Vagina (tissue), 2 donors: ENCODE measurements at regions not wholly inside any gene's neighbourhood (a gene's known extent, or its start where the extent isn't known, plus 50 kb on each side); places are given as distances from the start of the nearest gene placed in this dataset.
A peak's percentile ranks its signal among the peaks of the same experiment; 100 is the strongest.
"Not testable (repeated sequence)": the region's sequence is repeated elsewhere in the genome, so short reads cannot be mapped to it uniquely, and the experiment has no call there.

Source experiments
- DNase-seq, 2 donors: peaks; one replicate each; pipeline ENCODE4 v3.0.0-alpha.2; 2017; ENCODE audit errors: extremely low spot score in 2 of 2
- H3K27ac ChIP-seq: fragments of 200-600 bp; sonication (generic); one replicate; pipeline ENCODE4 v1.5.1; 2019
- H3K27me3 ChIP-seq: fragments of 200-600 bp; sonication (generic); one replicate; pipeline ENCODE4 v1.5.1; 2019
- H3K36me3 ChIP-seq, 2 donors: fragments of 200-600 bp; sonication (generic); one replicate each; pipeline ENCODE4 v1.5.1; 2017 to 2019
- H3K4me1 ChIP-seq: fragments of 200-600 bp; sonication (generic); one replicate; pipeline ENCODE4 v1.5.1; 2019
- H3K4me3 ChIP-seq, 2 donors: fragments of 200-600 bp; sonication (generic); 1 replicate in 1 of 2; 2 replicates in 1 of 2; pipeline ENCODE4 v1.5.1; 2016 to 2019
- H3K9me3 ChIP-seq: fragments of 200-600 bp; sonication (generic); one replicate; pipeline ENCODE4 v1.5.1; 2019
- POLR2A ChIP-seq, 2 donors: fragments of 450-650 bp; IDR thresholded peaks; one replicate each; pipeline ENCODE4 v1.6.1; 2017; ENCODE audit warnings: antibody characterized with exemption in 2 of 2, mild to moderate bottlenecking in 2 of 2, moderate library complexity in 2 of 2
- POLR2AphosphoS5 ChIP-seq, 2 donors: sonication (generic); formaldehyde crosslinking; IDR thresholded peaks; one replicate each; pipeline ENCODE4 v1.9.0; 2017; ENCODE audit warnings: antibody characterized with exemption in 2 of 2, mild to moderate bottlenecking in 2 of 2, low read depth in 1 of 2; ENCODE audit not compliant: insufficient read depth in 1 of 2
- intact Hi-C: fragments of 100-400 bp; cut with DNase I; formaldehyde crosslinking; loops from one replicate; pipeline ENCODE4 v1.15.1; 2023
- TF ChIP-seq, protein P1 (sequence below), 3 experiments: fragments of 450-650 bp in 2 of 3; fragments of 200-600 bp in 1 of 3; sonication (generic) in 1 of 3; IDR thresholded peaks; one replicate each; pipeline ENCODE4 v1.5.1; 2017 to 2019; ENCODE audit warnings: antibody characterized with exemption in 3 of 3, mild to moderate bottlenecking in 2 of 3, moderate library complexity in 2 of 3

DNA sequence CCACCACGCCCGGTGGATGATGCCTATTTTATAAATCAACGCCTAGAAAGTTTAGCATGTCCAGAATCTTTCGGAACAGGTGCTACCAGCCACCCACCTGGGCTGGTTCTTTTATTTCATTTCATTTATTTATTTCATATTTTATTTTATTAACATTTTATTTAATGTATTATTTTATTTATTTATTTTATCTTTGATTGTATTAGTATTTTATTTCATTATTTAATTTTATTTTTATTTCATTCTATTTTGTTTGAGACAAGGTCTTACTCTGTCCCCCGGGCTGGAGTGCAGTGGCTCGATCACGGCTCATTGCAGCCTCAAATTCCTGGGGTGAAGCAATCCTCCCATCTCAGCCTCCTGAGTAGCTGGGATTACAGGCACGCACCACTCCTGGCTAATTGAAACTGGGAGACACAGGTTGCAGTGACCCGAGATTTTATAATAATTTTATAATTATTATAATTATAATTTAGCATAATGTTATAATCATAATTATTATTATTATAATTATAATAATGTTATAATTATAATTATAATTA, 187.2 kb downstream of the SHOX start:
- H3K27ac ChIP-seq = no peak overlapping the region
- peak in 1 of 2 donors; percentile 3 for DNase-seq
- H3K27me3 ChIP-seq = no peaks in the 10 kb centered on the region
- intact Hi-C loops = no loop called here
- no peak overlapping the region for H3K4me3 ChIP-seq
- no peaks in the 10 kb centered on the region for H3K36me3 ChIP-seq
- H3K4me1 ChIP-seq = no peaks in the 10 kb centered on the region
- no peaks in the 10 kb centered on the region for H3K9me3 ChIP-seq
- TF ChIP-seq POLR2A (IDR thresholded peaks at IDR 0.05) (no peak), POLR2AphosphoS5 (IDR thresholded peaks at IDR 0.05; ENCODE audit: insufficient read depth in 1 of 2, low read depth in 1 of 2) (no peak)
- TF ChIP-seq, protein P1, sequence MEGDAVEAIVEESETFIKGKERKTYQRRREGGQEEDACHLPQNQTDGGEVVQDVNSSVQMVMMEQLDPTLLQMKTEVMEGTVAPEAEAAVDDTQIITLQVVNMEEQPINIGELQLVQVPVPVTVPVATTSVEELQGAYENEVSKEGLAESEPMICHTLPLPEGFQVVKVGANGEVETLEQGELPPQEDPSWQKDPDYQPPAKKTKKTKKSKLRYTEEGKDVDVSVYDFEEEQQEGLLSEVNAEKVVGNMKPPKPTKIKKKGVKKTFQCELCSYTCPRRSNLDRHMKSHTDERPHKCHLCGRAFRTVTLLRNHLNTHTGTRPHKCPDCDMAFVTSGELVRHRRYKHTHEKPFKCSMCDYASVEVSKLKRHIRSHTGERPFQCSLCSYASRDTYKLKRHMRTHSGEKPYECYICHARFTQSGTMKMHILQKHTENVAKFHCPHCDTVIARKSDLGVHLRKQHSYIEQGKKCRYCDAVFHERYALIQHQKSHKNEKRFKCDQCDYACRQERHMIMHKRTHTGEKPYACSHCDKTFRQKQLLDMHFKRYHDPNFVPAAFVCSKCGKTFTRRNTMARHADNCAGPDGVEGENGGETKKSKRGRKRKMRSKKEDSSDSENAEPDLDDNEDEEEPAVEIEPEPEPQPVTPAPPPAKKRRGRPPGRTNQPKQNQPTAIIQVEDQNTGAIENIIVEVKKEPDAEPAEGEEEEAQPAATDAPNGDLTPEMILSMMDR (IDR thresholded peaks at IDR 0.05) = no peak

DNA sequence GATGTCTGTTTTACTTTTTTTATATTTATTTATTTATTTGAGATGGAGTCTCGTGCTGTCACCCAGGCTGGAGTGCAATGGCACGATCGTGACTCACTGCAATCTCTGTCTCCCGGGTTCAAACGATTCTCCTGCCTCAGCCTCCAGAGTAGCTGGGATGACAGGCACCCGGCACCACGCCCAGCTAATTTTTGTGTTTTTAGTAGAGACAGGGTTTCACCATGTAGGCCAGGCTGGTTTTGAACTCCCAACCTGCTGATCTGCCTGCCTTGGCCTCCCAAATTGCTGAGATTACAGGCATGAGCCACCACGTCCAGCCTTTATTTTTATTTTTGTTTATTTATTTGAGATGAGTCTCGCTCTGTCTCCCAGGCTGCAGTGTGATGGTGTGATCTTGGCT, 186.6 kb downstream of the SHOX start:
- H3K4me3 ChIP-seq, H3K9me3 ChIP-seq, H3K36me3 ChIP-seq, H3K27me3 ChIP-seq, H3K4me1 ChIP-seq, intact Hi-C loops, H3K27ac ChIP-seq: not testable (repeated sequence)
- DNase-seq = peak; percentile 7 to 52

DNA sequence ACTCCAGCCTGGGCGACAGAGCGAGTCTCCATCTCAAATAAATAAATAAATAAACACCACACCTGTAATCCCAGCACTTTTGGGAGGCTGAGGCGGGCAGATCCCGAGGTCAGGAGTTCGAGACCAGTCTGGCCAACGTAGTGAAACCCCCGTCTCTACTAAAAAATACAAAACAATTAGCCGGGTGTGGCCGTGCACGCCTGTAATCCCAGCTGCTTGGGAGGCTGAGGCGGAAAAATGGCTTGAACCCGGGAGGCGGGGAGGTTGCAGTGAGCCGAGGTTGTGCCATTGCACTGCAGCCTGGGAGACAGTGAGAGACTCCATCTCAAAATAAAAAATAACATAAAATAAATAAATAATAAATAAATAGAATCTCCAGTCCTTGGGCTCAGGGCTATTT, 185.8 kb downstream of the SHOX start:
- no peaks in the 10 kb centered on the region for H3K4me1 ChIP-seq
- DNase-seq = peak; percentile 11 to 52
- no peaks in the 10 kb centered on the region for H3K36me3 ChIP-seq
- H3K4me3 ChIP-seq = no peak overlapping the region
- no peak for TF ChIP-seq POLR2AphosphoS5 (IDR thresholded peaks at IDR 0.05; ENCODE audit: insufficient read depth in 1 of 2, low read depth in 1 of 2)
- H3K27ac ChIP-seq = no peak overlapping the region
- intact Hi-C loops = no loop called here
- H3K27me3 ChIP-seq = no peaks in the 10 kb centered on the region
- H3K9me3 ChIP-seq = no peaks in the 10 kb centered on the region

- Histone ChIP-seq H3K36me3 (no peaks in the 10 kb centered on the region), H3K9me3 (no peaks in the 10 kb centered on the region), H3K4me3 (no peak overlapping the region), H3K27me3 (no peaks in the 10 kb centered on the region), H3K4me1 (no peaks in the 10 kb centered on the region), H3K27ac (no peak overlapping the region)
- intact Hi-C loops = no loop called here
- DNase-seq = peak; percentile 5 to 77
- no peak for TF ChIP-seq POLR2AphosphoS5 (IDR thresholded peaks at IDR 0.05; ENCODE audit: insufficient read depth in 1 of 2, low read depth in 1 of 2)
- TF ChIP-seq POLR2A (IDR thresholded peaks at IDR 0.05) = no peak
- TF ChIP-seq, protein P1 (IDR thresholded peaks at IDR 0.05) = no peak
Measured at GRCh38 chrX:810186-810585, 179.6 kb downstream of the SHOX start.

DNA sequence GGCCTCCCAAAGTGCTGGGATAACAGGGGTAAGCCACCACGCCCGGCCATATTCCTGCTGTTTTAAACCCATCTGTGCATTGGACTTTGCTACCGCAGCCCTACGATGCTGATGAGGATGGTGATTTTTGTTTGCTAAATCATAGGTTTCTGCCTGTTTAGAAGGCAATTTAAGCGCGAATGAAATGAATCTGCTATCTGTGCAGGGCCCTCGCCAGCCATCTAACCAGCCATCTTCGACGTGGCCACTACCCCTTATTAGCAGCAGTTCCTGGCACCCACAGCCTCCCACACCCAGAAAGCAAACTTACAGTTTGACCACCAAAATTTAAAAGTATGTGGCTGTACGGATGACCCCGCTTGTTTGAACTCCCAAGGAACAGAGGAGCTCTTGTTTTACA, 178.5 kb downstream of the SHOX start:
- no peaks in the 10 kb centered on the region for H3K4me1 ChIP-seq
- DNase-seq = peak; percentile 16 to 58
- TF ChIP-seq, protein P1 (IDR thresholded peaks at IDR 0.05) = no peak
- TF ChIP-seq POLR2A (IDR thresholded peaks at IDR 0.05) = no peak
- no peak for TF ChIP-seq POLR2AphosphoS5 (IDR thresholded peaks at IDR 0.05; ENCODE audit: insufficient read depth in 1 of 2, low read depth in 1 of 2)
- H3K36me3 ChIP-seq = no peaks in the 10 kb centered on the region
- H3K9me3 ChIP-seq = no peaks in the 10 kb centered on the region
- intact Hi-C loops = no loop called here
- H3K27me3 ChIP-seq = no peaks in the 10 kb centered on the region
- no peak overlapping the region for H3K27ac ChIP-seq
- H3K4me3 ChIP-seq = no peak overlapping the region

GRCh38 chrX:806586-806985, 176.0 kb downstream of the SHOX start:
- H3K27me3 ChIP-seq = no peaks in the 10 kb centered on the region
- H3K4me3 ChIP-seq = no peak overlapping the region
- H3K4me1 ChIP-seq = no peaks in the 10 kb centered on the region
- no peaks in the 10 kb centered on the region for H3K36me3 ChIP-seq
- peak in 1 of 2 donors; percentile 49 for DNase-seq
- intact Hi-C loops = no loop called here
- H3K9me3 ChIP-seq = no peaks in the 10 kb centered on the region
- no peak overlapping the region for H3K27ac ChIP-seq
- TF ChIP-seq, protein P1 (IDR thresholded peaks at IDR 0.05) = no peak
- no peak for TF ChIP-seq POLR2AphosphoS5 (IDR thresholded peaks at IDR 0.05; ENCODE audit: insufficient read depth in 1 of 2, low read depth in 1 of 2)
- no peak for TF ChIP-seq POLR2A (IDR thresholded peaks at IDR 0.05)
